GM20000 (cell line): ENCODE measurements at regions not wholly inside any gene's neighbourhood (a gene's known extent, or its start where the extent isn't known, plus 50 kb on each side); places are given as distances from the start of the nearest gene placed in this dataset.

Experiments
- DNase-seq: peaks from one replicate; pipeline ENCODE4 v3.0.0; 2012; ENCODE audit warnings: low spot score
- TF ChIP-seq, protein P1 (sequence below): IDR thresholded peaks from 2 replicates; pipeline ENCODE4 v1.5.1; 2012; ENCODE audit warnings: mild to moderate bottlenecking, control low read depth; ENCODE audit errors: extremely low read depth, missing control alignments

DNA sequence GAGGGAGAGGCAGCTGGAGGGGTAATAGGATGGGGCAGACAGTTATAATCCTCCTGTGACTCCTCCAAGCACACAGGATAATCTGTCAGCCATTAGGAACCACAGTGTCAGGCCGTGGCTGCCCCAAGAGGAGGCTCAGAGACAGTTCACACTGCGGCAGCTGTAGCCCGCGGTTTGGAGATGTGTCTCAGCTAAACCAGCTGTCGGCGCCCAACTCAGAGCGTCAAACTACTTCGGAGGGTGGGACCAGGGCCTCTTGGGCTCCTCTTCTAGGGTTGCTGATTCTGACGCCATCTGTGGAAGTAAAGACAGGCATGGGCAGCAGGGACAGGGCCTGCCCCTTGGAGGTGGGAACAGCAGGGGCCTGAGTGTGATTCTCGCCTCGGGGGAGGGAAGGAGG lies 309.8 kb downstream of the CDC5L start:
- TF ChIP-seq, protein P1, sequence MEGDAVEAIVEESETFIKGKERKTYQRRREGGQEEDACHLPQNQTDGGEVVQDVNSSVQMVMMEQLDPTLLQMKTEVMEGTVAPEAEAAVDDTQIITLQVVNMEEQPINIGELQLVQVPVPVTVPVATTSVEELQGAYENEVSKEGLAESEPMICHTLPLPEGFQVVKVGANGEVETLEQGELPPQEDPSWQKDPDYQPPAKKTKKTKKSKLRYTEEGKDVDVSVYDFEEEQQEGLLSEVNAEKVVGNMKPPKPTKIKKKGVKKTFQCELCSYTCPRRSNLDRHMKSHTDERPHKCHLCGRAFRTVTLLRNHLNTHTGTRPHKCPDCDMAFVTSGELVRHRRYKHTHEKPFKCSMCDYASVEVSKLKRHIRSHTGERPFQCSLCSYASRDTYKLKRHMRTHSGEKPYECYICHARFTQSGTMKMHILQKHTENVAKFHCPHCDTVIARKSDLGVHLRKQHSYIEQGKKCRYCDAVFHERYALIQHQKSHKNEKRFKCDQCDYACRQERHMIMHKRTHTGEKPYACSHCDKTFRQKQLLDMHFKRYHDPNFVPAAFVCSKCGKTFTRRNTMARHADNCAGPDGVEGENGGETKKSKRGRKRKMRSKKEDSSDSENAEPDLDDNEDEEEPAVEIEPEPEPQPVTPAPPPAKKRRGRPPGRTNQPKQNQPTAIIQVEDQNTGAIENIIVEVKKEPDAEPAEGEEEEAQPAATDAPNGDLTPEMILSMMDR: no peak
- no peak for DNase-seq

DNA sequence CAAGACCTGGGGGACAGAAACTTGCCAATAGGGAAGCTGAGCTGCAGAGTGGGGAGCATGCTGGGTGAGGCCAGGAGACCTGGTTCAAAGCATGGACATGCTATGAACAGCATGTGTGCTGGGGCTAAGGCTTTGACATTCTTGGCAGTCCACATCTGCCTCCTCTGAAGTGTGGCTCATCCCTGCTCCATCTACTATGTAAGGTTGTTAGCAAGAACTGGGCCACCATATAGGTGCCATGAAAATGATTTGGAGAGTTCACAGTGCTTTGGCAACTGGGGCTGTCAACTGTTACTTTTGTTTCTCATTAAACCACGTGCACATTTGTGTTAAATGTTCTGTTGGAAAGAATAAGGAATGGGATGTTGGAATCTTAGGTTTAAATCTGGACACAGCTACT lies 311.1 kb downstream of the CDC5L start:
- TF ChIP-seq, protein P1: no peak
- no peak for DNase-seq

DNA sequence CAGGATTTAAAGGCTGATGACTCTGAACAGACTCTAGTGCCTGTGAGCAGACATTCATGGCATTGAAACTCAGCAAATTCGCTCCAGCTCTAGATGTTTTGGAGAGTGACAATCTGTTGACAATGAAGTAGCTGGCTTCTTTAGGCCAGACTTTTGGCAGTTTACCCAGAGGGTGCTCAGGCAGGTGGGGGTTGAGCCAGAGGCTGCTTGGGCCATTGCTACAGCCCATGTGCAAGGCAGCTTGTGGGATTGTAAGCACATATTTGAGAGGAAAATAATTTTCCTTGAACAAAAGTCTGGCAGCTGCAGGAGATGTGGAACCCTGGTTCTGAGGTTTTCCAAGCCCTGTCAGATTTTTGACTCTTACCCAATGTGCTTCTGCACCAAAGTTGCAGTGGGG lies 311.6 kb downstream of the CDC5L start:
- DNase-seq: no peak
- TF ChIP-seq, protein P1: no peak

DNA sequence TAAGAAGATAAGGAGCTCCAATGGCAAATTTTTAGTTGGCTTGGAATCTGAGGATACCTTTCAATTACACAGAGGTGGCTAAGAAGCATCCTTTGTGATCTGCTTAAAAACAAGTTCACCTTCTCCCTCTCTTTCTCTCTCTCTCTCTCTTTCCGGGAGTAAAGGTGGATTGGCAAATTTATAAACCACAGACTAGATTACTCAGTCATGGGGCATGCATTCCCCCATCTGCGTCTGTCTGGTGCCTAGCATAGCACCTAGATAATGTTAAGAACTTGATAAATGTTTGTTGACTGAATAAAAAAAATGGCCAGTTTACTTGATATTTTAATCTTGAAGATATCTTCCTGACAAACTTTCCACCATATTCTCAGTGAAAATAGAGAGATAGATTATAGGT lies 312.3 kb downstream of the CDC5L start:
- no peak for DNase-seq
- TF ChIP-seq, protein P1: no peak

DNA sequence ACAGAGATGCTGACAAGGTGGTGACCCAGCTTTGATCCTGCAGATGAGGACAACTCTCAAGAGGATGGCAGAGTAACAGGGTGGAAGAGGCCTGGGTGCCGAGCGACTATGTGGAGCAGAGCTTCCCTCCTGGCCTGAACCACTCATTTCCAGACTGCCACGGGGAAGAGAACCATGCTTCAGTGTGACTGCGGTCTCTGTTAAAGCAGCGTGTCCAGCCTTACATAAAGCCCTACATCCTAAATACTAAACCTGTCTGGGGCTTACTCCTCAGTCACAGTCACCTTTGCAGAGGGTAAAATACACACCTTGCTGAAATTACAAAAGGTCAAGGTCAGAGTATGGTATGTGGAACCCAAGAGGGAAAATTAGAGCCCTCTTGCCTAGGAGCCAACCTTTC lies 312.9 kb downstream of the CDC5L start:
- no peak for DNase-seq
- TF ChIP-seq, protein P1: no peak

DNA sequence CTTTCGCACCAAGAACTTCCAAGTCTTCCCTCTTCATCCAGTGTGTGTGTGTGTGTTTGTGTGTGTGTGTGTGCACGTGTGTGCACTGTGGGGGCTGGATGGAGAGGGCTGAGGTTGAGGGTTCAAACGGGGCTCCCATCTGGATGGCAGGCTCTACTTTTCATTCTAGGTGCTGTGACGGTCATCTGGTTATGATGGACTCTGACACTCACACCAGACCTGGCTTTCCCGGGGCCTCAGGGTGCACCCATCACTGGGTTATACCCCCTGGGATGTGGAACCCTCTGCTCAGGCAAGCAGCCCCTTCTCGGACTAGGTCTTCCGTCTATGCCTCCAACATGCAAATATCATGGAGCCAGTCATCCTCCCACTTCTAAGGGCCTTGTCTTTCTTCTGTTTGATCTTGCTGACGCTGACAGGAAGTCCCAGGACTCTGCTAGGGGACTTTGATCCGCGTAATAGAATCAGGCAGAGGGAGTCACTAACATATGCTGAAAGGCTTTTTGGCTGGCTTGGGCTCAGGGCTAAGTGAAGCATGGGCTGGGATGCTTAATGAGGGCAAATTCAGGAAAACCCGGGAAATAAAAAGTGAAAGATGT lies 313.6 kb downstream of the CDC5L start:
- TF ChIP-seq, protein P1: no peak
- DNase-seq: no peak

DNA sequence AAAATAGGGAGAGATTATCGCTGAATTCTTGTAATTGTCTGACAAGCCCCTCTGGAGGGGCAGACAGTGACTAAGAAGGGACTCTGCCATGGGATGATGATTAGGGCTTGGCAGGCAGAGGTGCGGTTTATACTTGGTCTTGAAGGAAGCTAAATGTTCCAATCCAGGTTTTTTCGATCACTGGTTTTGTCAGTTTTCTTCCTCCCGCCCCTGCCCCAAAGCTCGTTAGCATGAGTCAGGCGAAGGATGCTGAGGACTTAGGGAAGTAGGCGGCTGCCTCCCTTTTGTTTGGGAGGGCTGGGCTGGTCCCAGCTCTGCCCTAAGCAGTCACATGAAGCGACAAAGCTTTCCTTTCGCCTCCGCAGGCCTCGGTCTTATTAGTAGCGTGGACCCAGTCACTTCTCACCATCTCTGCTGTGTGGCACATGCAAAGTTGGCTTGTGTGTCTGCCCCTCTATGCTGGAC lies 314.2 kb downstream of the CDC5L start:
- DNase-seq: no peak
- TF ChIP-seq, protein P1: no peak
